ENCODE measurements at regions not wholly inside any gene's neighbourhood (a gene's known extent, or its start where the extent isn't known, plus 50 kb on each side); places are given as distances from the start of the nearest gene placed in this dataset.
A peak's percentile ranks its signal among the peaks of the same experiment; 100 is the strongest.

DNA sequence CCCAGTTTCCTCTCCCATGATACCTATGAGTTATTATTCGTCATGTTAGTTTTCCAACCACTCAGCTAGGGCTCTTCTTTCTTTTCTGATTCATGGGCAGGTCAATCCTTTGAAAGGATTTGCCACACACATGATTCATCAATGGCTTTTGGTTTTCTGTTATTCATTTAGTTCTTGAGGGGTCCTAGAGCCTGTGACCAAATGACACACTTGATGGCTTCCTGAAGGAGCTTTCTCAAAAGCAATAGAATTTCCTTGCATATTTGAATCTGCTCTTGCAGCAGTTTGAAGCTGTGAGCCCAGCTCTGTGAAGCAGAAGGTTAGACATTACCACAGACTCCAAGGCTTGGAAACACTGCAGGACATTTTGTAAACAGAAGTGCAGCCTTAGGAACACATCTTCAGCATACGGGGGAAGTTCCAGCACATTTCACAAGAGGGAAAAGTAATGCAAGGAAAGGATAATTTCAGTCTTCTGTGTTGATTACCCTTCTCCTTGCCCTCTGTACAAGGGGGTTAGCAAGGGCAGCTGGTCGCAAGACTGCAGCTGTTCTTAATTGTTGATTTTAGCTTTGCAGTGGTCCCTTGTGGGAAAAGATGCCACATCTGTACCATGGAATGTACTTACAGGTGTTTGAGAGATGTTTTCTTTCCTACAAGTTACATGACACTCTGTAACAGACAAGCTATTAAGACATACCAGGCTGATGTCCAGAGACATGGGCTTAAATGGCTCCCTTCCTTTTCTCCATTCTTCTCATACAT is 338.6 kb downstream of the KCNRG start:
- Mint-ChIP-seq H3K9me3 (no peaks in the 10 kb centered on the region), H3K36me3 (no peaks in the 10 kb centered on the region), H3K4me1 (peaks cover 47% of the 10 kb centered on the region), H3K4me3 (no peak overlapping the region), H3K27ac (peak overlapping the region; percentile 31), H3K27me3 (no peaks in the 10 kb centered on the region)
- no peak for ATAC-seq

DNA sequence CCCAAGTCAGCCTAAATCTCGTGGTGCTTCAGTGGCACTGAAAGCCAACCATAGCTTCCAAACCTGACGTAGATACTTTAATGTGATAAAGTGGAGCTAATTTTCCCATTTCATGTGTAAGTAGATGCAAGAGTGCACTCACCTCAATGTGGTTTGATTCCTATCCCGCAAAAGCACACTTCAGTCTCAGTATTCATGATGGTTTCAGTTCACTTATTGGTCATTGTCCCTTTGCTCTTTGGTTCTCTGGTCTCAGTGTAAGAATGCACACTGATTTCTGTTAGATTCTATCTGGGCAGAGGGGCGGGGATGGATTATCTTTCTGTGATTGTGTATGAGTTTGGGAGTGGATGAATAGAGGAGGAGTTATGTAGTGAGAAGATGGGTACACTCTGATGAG is 340.6 kb downstream of the KCNRG start:
- peaks cover 61% of the 10 kb centered on the region for H3K4me1 Mint-ChIP-seq
- H3K27ac Mint-ChIP-seq = peak overlapping the region; percentile 57
- no peaks in the 10 kb centered on the region for H3K27me3 Mint-ChIP-seq
- ATAC-seq = peak; percentile 80
- no peaks in the 10 kb centered on the region for H3K36me3 Mint-ChIP-seq
- H3K4me3 Mint-ChIP-seq = peak overlapping the region; percentile 3
- H3K9me3 Mint-ChIP-seq = no peaks in the 10 kb centered on the region

DNA sequence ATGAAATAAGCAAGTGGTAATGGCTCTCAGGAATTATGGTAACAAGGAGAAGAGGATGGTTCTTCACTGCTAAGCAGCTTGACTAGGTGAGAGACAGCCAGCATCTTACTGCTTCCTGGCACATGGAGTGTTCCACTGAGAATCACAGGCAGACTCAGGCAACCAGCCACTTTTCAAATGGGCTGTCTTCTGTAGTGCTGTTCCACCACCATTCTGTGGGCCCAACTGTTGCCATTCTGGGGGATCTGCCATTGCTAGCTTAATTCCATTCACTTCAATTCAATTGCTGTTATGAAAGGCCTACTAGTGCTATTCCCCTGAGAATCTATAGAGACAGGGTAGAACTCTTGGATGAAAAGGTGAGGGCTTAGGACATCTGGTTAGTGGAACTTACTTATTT is 341.9 kb downstream of the KCNRG start:
- no peaks in the 10 kb centered on the region for H3K9me3 Mint-ChIP-seq
- no peak overlapping the region for H3K4me3 Mint-ChIP-seq
- ATAC-seq = no peak
- H3K27ac Mint-ChIP-seq = no peak overlapping the region
- peaks cover 73% of the 10 kb centered on the region for H3K4me1 Mint-ChIP-seq
- no peaks in the 10 kb centered on the region for H3K27me3 Mint-ChIP-seq
- no peaks in the 10 kb centered on the region for H3K36me3 Mint-ChIP-seq

DNA sequence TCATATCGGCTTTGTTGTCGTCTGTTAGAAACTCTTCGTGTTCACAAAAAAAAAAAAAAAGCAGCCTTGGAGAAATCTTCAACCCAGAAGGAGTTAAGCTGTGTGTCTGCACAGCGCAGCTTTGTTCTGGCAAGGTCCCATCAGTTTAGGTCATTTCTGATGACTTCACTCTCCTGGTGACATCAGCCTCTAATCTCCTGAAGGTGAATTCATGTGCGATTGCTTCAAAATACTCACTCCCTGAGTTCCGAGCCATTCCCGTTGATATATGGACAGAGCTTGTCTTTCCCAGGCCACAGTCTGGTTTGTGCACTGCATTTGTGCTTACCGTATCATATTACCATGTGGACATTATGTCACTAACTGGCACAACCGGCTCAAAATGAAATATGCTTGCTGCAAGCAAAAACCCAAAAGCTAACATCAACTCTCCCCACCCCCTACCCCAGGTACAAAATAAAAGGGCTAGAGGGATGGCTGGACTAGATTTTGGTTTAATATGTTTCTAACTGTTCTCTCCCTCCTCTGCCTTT is 342.4 kb downstream of the KCNRG start:
- ATAC-seq = no peak
- Mint-ChIP-seq H3K9me3 (no peaks in the 10 kb centered on the region), H3K4me3 (no peak overlapping the region), H3K36me3 (no peaks in the 10 kb centered on the region), H3K27ac (peak overlapping the region; percentile 42), H3K27me3 (no peaks in the 10 kb centered on the region), H3K4me1 (peaks cover 73% of the 10 kb centered on the region)

DNA sequence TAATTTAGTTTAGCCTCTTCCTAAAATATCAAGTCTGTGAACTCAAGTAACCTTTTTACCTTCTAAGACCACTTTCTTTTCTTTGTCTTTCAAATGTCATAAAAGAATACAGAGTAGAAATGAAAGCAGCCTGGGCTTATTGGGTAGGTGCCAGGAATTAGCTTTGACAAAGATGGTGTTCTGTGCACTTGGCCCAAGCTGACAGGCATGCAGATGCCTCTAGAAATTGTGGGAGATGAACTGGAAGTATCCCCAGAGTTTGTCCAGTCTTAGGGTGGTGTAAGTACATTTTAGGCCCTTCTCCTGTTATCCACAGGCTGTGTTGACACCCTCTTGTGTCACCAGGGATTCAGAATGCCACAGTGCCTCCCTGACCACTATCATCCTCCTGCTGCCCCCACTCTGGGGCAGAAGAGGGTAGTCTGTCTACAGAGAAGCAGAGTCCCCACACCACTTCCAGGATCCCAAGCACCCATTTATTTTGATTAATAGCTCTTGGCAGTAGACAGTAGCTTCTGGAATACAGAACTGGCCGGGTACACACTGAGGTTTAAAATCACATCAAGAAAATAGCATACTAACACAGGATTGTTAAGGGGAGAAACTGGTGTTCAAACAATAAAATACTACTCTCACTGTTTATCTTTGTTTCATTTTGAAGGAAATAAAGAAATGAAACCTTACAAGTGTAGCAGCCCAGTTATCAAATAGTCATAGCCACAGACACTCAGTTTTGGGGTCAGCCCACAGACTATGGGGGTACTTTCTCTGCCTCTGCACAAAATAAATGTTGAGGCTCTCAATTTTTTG is 343.2 kb downstream of the KCNRG start:
- H3K27me3 Mint-ChIP-seq = no peaks in the 10 kb centered on the region
- no peaks in the 10 kb centered on the region for H3K36me3 Mint-ChIP-seq
- no peaks in the 10 kb centered on the region for H3K9me3 Mint-ChIP-seq
- peaks cover 71% of the 10 kb centered on the region for H3K4me1 Mint-ChIP-seq
- no peak overlapping the region for H3K4me3 Mint-ChIP-seq
- ATAC-seq = peak; percentile 61
- H3K27ac Mint-ChIP-seq = peak overlapping the region; percentile 42

DNA sequence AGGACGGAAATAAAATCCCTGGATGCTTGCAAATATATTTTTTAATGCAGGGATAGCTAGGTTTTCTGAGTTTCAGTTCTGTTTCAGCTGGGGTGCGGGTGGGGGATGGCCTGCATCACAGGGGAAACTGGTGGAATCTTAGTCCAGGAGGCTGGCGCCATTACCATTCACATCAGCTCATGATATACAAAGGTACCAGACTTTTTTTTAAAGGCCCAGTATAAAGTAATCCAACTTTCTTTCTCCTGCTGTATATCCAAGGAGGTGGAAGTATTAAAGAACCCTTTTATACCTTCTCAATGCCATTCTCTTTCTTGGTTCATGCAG is 343.8 kb downstream of the KCNRG start:
- Mint-ChIP-seq H3K4me1 (peaks cover 67% of the 10 kb centered on the region), H3K9me3 (no peaks in the 10 kb centered on the region), H3K36me3 (no peaks in the 10 kb centered on the region), H3K27me3 (no peaks in the 10 kb centered on the region), H3K27ac (peak overlapping the region; percentile 50), H3K4me3 (no peak overlapping the region)
- ATAC-seq = peak; percentile 49

DNA sequence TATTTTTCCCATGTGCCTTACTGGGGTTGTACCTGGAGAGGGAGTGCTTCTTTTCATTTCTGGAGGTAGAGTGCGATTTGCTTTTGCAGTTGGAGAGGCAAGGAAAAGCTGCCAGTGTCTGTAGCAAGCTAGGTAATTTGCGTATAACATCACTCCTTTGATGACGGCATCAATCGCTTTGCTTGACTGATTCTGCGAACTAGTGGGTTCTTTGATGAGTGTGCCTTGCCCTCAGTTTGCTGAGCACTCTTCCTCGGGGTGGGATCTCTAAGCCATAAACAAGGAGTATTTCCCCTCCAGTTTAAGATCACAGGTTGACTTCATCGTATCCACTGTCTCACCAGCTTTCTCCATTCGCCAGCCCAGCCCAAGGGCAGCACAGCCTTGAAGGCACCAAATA is 344.5 kb downstream of the KCNRG start:
- H3K27ac Mint-ChIP-seq = peak overlapping the region; percentile 50
- no peaks in the 10 kb centered on the region for H3K27me3 Mint-ChIP-seq
- no peaks in the 10 kb centered on the region for H3K36me3 Mint-ChIP-seq
- H3K4me3 Mint-ChIP-seq = no peak overlapping the region
- no peak for ATAC-seq
- no peaks in the 10 kb centered on the region for H3K9me3 Mint-ChIP-seq
- H3K4me1 Mint-ChIP-seq = peaks cover 68% of the 10 kb centered on the region

DNA sequence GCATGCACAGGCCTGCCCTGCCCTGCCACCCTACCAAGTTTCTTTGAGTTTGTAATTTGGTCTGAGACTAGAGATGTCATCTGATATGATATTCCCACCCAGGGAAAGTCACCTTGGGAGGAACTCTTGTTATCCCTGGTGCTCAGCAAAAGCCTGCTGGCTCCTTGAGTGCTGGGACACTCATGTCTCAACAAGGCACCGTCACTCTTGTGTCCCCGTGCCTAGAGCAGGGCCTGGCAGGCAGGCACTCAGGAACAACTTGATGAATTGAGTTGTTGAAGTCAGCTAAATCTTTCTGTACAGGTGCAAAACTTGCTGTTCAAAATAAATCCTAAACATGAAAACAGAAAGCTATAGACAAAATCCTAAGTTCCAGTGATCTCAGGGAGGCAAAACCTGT is 345.4 kb downstream of the KCNRG start:
- Mint-ChIP-seq H3K27ac (no peak overlapping the region), H3K4me3 (no peak overlapping the region), H3K9me3 (no peaks in the 10 kb centered on the region), H3K27me3 (no peaks in the 10 kb centered on the region), H3K36me3 (no peaks in the 10 kb centered on the region), H3K4me1 (peaks cover 70% of the 10 kb centered on the region)
- no peak for ATAC-seq

DNA sequence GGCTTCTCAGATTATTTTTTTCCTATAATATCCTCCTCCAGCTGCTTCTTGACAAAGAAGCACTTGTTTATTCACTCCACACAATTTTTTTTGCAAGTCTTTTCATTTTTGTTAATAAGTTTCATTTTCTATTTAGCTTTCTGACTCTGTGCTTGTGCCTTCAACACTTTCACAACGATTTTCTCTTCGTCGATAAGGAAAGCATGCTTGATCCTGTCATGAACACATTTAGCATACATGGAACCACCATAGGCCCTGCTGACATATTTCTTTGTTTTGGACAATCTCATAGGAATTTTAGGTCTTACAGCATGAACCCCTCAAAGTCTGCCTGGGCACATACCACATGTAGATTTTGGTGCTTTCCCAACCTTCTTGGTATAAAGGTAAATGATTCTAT is 346.0 kb downstream of the KCNRG start:
- no peaks in the 10 kb centered on the region for H3K27me3 Mint-ChIP-seq
- no peaks in the 10 kb centered on the region for H3K36me3 Mint-ChIP-seq
- no peak overlapping the region for H3K27ac Mint-ChIP-seq
- H3K4me3 Mint-ChIP-seq = no peak overlapping the region
- ATAC-seq = no peak
- H3K4me1 Mint-ChIP-seq = peaks cover 70% of the 10 kb centered on the region
- H3K9me3 Mint-ChIP-seq = no peaks in the 10 kb centered on the region

DNA sequence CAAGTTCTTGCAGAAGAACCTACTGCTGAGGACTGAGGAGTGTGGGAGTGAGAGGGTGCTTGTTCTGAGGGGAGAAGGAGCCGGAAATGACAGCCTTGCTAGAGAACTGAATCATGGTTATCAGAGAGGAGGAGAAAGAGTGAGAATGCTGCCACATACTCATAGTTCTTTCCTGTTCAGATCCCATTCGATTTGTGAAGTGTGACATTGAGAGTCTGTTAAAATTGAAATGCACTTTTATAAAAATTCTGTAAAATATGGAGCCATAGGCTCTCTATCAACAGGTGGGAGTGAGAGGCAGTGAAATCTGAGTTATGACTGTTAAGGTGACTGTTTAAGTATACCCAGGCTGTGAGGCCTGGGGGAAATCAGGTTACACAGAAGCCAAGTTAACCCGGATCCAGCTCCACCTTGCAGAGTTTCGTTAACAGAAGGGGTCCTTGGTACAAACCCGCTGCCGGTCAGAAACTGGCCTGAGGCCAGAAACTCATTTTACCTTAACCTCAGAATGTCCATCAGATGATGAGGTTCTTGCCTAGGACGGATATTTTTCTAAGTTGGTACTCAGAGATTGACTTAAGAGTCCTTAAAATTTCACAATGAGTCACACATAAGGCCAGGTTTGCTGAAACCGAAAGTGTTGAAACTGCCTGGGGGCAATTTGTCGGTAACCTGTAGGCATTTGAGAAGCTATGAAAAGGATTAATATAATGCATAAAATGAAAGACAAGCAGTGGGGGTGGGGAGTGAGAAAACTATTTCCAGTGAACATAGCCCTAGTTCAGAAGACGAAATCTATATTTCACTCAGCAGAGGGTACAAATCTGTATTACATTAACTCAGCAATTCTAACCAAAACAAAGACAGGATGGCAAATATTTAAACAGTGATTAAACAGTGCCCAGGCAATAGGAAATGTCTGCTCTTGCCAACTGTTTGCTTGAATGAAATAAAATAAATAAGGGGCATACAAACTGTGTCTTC is 350.5 kb downstream of the KCNRG start:
- H3K4me3 Mint-ChIP-seq = peak overlapping the region; percentile 63
- no peaks in the 10 kb centered on the region for H3K27me3 Mint-ChIP-seq
- peak overlapping the region; percentile 88 for H3K27ac Mint-ChIP-seq
- no peaks in the 10 kb centered on the region for H3K9me3 Mint-ChIP-seq
- H3K36me3 Mint-ChIP-seq = no peaks in the 10 kb centered on the region
- H3K4me1 Mint-ChIP-seq = peaks cover 58% of the 10 kb centered on the region
- ATAC-seq = peak; percentile 70

DNA sequence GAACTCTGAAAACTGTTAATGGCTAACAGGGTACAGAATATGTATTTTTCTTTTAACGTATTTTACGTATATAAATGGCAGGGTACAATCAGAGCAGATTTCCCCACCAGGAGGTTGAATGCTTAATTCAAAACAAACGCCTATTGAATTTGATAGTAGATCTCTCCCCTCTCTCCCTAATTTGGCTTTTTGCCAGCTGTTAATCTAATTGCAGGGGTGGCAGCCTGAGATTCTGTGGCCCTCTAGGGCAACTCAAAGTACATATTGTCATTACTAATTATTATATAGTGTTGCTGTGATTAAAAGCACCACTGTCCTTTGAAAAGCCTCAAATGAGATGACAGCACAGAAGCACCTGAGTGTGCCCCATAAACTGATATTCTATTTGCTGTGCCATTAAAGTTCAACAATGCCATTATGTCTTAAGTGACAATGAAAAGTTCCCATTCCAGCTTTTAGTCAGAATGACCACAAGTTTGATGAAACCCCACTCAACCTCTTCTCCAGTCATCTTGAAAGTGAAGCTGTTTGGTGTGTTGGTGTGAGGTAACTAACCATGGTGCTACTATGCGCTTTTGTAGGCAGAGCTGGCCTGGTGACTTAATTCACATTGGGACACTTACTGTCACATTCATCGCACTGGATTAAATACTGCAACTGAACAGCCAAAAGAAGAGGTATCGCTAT is 351.4 kb downstream of the KCNRG start:
- no peaks in the 10 kb centered on the region for H3K27me3 Mint-ChIP-seq
- H3K9me3 Mint-ChIP-seq = peaks cover 2% of the 10 kb centered on the region
- peak; percentile 71 for ATAC-seq
- H3K36me3 Mint-ChIP-seq = no peaks in the 10 kb centered on the region
- H3K4me1 Mint-ChIP-seq = peaks cover 58% of the 10 kb centered on the region
- peak overlapping the region; percentile 34 for H3K4me3 Mint-ChIP-seq
- H3K27ac Mint-ChIP-seq = peak overlapping the region; percentile 88

DNA sequence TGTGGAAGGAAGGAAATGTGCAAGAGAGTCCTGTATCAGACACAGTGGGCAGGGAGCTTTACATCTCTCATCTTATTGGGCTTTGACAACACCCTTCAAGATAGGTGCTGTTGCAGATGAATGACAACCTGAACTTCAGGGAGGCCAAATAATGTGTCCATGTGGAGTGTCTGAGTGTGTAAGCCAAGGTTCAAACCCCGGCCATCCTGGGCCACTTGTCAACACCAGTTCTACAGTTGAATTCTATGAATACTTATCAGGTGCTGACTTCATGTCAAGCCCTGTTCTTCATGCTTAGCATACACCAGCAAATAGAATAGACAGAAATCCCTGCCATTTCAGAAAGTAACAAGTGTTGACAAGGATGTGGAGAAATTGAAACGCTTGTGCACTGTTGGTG is 354.4 kb downstream of the KCNRG start:
- ATAC-seq = no peak
- Mint-ChIP-seq H3K36me3 (no peaks in the 10 kb centered on the region), H3K4me3 (no peak overlapping the region), H3K27ac (peak overlapping the region; percentile 87), H3K9me3 (peaks cover 2% of the 10 kb centered on the region), H3K4me1 (peaks cover 54% of the 10 kb centered on the region), H3K27me3 (no peaks in the 10 kb centered on the region)

DNA sequence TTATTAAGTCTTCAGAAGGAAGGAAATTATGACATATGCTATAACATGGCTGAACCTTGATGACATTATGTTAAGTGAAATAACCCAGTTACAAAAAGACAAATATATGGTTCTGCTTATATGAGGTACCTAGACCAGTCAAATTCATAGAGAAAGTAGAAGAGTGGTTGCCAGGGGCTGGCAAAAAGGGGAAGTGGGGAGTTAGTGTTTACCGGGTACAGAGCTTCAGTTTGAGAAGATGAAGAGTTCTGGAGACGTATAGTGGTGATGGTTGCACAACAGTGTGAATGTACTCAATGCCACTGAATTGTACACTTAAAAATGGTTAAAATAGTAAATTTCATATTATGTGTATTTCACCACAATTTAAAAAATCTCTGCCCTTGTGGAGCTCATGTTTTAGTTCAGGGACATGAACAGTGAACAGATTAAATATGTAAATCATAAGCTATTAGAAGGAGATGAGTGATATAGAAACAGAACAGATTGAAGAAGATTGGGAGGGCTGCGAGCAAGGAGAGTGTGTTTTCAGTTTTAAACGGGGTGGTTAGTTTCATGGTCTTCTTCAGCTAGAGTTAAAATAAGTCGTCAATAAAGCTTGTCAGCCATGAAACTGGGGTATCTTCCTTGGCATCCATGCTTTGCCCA is 355.2 kb downstream of the KCNRG start:
- Mint-ChIP-seq H3K36me3 (no peaks in the 10 kb centered on the region), H3K27ac (peak overlapping the region; percentile 87), H3K4me3 (peak overlapping the region; percentile 64), H3K9me3 (peaks cover 2% of the 10 kb centered on the region), H3K4me1 (peaks cover 46% of the 10 kb centered on the region), H3K27me3 (no peaks in the 10 kb centered on the region)
- peak; percentile 96 for ATAC-seq

DNA sequence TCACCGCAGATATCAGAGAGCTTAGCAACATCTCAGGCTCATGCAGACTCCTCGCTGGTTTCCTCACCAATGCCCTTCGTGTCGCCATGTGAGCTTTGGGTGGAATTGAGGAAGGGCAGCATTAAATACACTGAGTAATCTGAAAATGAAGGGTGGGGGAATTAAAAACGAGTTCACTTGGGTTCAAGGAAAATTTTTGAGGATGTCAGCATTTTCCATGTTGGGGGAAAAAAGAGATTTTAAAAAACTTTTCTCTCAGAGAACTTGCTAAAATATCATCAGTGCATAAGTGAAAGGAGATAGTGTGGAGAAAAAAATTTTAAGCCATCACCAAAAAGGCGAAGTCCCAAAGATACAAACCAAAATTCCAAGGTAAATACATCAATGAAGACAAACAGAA is 359.3 kb downstream of the KCNRG start:
- Mint-ChIP-seq H3K9me3 (peaks cover 2% of the 10 kb centered on the region), H3K27me3 (no peaks in the 10 kb centered on the region), H3K4me1 (peaks cover 27% of the 10 kb centered on the region), H3K27ac (no peak overlapping the region), H3K36me3 (no peaks in the 10 kb centered on the region), H3K4me3 (no peak overlapping the region)
- no peak for ATAC-seq
